ENCODE measurements at regions not wholly inside any gene's neighbourhood (a gene's known extent, or its start where the extent isn't known, plus 50 kb on each side); places are given as distances from the start of the nearest gene placed in this dataset.
"Not testable (repeated sequence)": the region's sequence is repeated elsewhere in the genome, so short reads cannot be mapped to it uniquely, and the experiment has no call there.

DNA sequence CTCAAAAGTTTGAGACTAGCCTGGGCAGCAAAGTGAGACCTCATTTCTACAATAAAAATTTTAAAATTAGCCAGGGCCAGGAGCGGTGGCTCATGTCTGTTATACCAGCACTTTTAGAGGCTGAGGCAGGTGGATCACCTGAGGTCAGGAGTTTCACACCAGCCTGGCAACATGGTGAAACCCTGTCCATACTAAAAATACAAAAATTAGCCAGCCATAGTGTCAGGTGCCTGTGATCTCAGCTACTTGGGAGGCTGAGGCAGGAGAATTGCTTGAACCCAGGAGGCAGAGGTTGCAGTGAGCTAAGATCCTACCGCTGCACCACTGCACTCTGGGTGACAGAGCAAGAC, 85.1 kb upstream of the MAP4 start:
- not testable (repeated sequence) for ATAC-seq, H3K27ac Mint-ChIP-seq

GRCh38 chr3:48092270-48092669, 76.1 kb upstream of the MAP4 start:
- no peak overlapping the region for H3K4me3 Mint-ChIP-seq
- no peak for DNase-seq (ENCODE audit: low spot score in 2 of 2)
- H3K27ac Mint-ChIP-seq, result peak overlapping the region; percentile 26
- H3K9me3 Mint-ChIP-seq, result no peaks in the 10 kb centered on the region
- ATAC-seq, result no peak
- H3K4me1 Mint-ChIP-seq, result peaks cover 18% of the 10 kb centered on the region
- no peaks in the 10 kb centered on the region for H3K36me3 Mint-ChIP-seq

More for the DNA sequence above, 85.1 kb upstream of the MAP4 start:
- DNase-seq (ENCODE audit: low spot score in 2 of 2); H3K4me1 Mint-ChIP-seq; H3K36me3 Mint-ChIP-seq; H3K9me3 Mint-ChIP-seq; H3K4me3 Mint-ChIP-seq: not testable (repeated sequence)

- peaks cover 3% of the 10 kb centered on the region for H3K36me3 Mint-ChIP-seq
- DNase-seq (ENCODE audit: low spot score in 2 of 2), result no peak
- H3K9me3 Mint-ChIP-seq, result no peaks in the 10 kb centered on the region
- H3K4me1 Mint-ChIP-seq, result peaks cover 24% of the 10 kb centered on the region
- no peak overlapping the region for H3K27ac Mint-ChIP-seq
- H3K4me3 Mint-ChIP-seq, result peak overlapping the region; percentile 94
- no peak for ATAC-seq
Observed at GRCh38 chr3:48090166-48090939, 74.1 kb upstream of the MAP4 start.

GRCh38 chr3:48088749-48089466, 72.7 kb upstream of the MAP4 start:
- peak overlapping the region; percentile 94 for H3K4me3 Mint-ChIP-seq
- peaks cover 17% of the 10 kb centered on the region for H3K36me3 Mint-ChIP-seq
- H3K27ac Mint-ChIP-seq, result peak overlapping the region; percentile 92
- DNase-seq (ENCODE audit: low spot score in 2 of 2) (peak; percentile 88 to 97), ATAC-seq (peak; percentile 97)
- H3K9me3 Mint-ChIP-seq, result no peaks in the 10 kb centered on the region
- peaks cover 36% of the 10 kb centered on the region for H3K4me1 Mint-ChIP-seq

DNA sequence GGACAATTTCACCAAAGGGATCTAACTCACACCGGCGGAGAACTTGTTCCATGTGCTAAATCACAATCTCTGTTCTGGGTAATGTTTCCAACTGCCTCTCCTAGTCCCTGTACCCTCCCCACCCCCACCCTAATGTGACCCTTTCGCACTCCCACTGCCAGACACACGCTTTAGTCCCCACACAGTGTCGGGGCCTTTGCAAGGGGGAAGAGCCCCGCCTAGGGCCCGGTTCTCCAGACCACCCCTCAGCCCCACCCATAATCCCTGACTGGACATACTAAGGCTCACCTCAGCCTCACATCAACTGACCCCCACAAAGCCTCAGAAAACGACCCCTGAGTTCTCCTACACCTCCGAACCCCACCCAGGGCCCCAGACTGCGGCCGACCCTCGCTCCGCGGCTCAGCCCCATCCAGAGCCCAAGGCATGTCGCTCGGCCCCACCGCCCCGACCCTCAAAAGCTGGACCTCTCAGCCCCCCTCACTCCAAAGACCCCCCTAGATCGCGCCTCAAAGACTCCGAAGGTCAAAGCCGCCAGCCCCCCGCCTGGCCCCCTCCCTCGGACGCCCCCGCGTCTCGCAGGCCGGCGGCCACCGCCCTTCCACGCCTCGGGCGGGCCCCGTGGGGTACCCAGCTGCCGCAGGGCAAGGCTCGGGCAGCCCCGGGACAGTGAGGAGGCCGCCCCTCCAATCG, 72.0 kb upstream of the MAP4 start:
- H3K27ac Mint-ChIP-seq, result peak overlapping the region; percentile 92
- no peak for DNase-seq (ENCODE audit: low spot score in 2 of 2)

DNA sequence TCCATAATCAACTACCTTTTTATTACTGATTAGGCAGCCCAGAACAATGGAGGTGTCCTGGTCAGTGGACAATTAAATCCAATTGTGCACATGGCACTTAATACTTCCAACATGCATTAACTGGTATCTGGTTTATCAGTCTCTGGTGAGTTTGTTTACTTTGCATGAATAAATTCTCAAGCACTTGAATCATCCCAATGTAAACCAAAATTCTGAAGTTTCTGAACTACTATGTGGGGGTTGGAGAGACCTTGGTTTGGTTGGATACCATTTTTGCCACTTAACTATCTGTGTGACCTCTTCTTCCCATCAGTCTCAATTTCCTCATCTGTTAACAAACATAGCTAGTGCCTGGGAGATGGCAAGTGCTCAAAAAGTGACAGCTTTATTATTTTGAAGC, 70.5 kb upstream of the MAP4 start:
- H3K4me1 Mint-ChIP-seq, result peaks cover 39% of the 10 kb centered on the region
- ATAC-seq, result no peak
- no peak for DNase-seq (ENCODE audit: low spot score in 2 of 2)
- H3K4me3 Mint-ChIP-seq, result peak overlapping the region; percentile 94
- H3K27ac Mint-ChIP-seq, result no peak overlapping the region
- peaks cover 40% of the 10 kb centered on the region for H3K36me3 Mint-ChIP-seq
- no peaks in the 10 kb centered on the region for H3K9me3 Mint-ChIP-seq

More for the DNA sequence above, 72.0 kb upstream of the MAP4 start:
- Mint-ChIP-seq H3K4me1 (peaks cover 36% of the 10 kb centered on the region), H3K4me3 (peak overlapping the region; percentile 94), H3K36me3 (peaks cover 25% of the 10 kb centered on the region), H3K9me3 (no peaks in the 10 kb centered on the region)
- peak; percentile 54 for ATAC-seq

DNA sequence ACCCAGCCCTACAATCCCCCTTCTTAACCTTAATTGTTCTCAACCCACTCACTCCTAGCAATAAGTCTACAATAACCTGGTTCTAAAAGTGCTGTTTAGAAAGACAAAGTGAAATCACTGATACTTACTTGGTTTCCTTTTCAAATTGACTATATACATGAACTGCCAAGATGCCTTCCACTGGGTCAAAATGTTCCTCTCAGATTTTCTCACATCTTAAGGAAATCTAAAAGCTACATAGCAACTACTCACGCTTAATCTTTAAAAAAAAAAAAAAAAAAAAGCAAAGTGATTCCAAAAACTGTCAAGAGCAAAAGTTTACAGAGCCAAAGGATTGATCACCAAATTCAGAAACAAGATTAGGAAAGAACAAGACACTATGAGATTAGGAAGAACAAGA, 68.7 kb upstream of the MAP4 start:
- H3K27ac Mint-ChIP-seq, result no peak overlapping the region
- DNase-seq (ENCODE audit: low spot score in 2 of 2) (no peak), ATAC-seq (no peak)
- H3K4me1 Mint-ChIP-seq, result peaks cover 42% of the 10 kb centered on the region
- H3K9me3 Mint-ChIP-seq, result no peaks in the 10 kb centered on the region
- H3K4me3 Mint-ChIP-seq, result no peak overlapping the region
- H3K36me3 Mint-ChIP-seq, result peaks cover 48% of the 10 kb centered on the region

- no peak for ATAC-seq
- H3K9me3 Mint-ChIP-seq, result no peaks in the 10 kb centered on the region
- H3K4me3 Mint-ChIP-seq, result no peak overlapping the region
- peaks cover 51% of the 10 kb centered on the region for H3K36me3 Mint-ChIP-seq
- no peak for DNase-seq (ENCODE audit: low spot score in 2 of 2)
- H3K27ac Mint-ChIP-seq, result no peak overlapping the region
- peaks cover 37% of the 10 kb centered on the region for H3K4me1 Mint-ChIP-seq
Observed at GRCh38 chr3:48084170-48084569, 68.0 kb upstream of the MAP4 start.

- no peak for DNase-seq (ENCODE audit: low spot score in 2 of 2)
- H3K4me1 Mint-ChIP-seq, result peaks cover 32% of the 10 kb centered on the region
- H3K27ac Mint-ChIP-seq, result no peak overlapping the region
- H3K36me3 Mint-ChIP-seq, result peaks cover 62% of the 10 kb centered on the region
- no peak overlapping the region for H3K4me3 Mint-ChIP-seq
- no peaks in the 10 kb centered on the region for H3K9me3 Mint-ChIP-seq
- no peak for ATAC-seq
Observed at GRCh38 chr3:48082580-48083184, 66.5 kb upstream of the MAP4 start.

DNA sequence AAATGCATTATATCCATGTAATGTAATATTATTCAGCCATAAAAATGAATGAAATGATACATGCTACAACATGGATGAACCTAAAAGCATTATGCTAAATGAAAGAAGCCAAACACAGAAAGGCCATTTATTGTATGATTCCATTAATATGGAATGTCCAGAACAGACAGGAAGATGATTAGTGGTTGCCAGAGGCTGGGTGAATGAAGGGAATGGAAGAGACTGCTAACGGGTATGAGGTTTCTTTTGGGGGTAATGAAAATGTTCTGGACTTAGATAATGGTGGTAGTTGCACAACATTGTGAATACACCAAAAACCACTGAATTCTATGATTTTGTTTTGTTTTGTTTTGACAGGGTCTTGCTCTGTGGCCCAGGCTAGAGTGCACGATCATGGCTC, 61.6 kb upstream of the MAP4 start:
- no peak overlapping the region for H3K4me3 Mint-ChIP-seq
- no peak overlapping the region for H3K27ac Mint-ChIP-seq
- H3K4me1 Mint-ChIP-seq, result peaks cover 12% of the 10 kb centered on the region
- no peak for DNase-seq (ENCODE audit: low spot score in 2 of 2)
- H3K36me3 Mint-ChIP-seq, result peaks cover 58% of the 10 kb centered on the region
- no peaks in the 10 kb centered on the region for H3K9me3 Mint-ChIP-seq
- no peak for ATAC-seq

GRCh38 chr3:48070030-48070429, 53.8 kb upstream of the MAP4 start:
- DNase-seq (ENCODE audit: low spot score in 2 of 2) (no peak), ATAC-seq (no peak)
- no peaks in the 10 kb centered on the region for H3K9me3 Mint-ChIP-seq
- H3K36me3 Mint-ChIP-seq, result peaks cover 32% of the 10 kb centered on the region
- H3K4me1 Mint-ChIP-seq, result peaks cover 16% of the 10 kb centered on the region
- no peak overlapping the region for H3K4me3 Mint-ChIP-seq
- peak overlapping the region; percentile 6 for H3K27ac Mint-ChIP-seq

- peaks cover 22% of the 10 kb centered on the region for H3K4me1 Mint-ChIP-seq
Observed at GRCh38 chr3:48069339-48069738, 53.1 kb upstream of the MAP4 start.

DNA sequence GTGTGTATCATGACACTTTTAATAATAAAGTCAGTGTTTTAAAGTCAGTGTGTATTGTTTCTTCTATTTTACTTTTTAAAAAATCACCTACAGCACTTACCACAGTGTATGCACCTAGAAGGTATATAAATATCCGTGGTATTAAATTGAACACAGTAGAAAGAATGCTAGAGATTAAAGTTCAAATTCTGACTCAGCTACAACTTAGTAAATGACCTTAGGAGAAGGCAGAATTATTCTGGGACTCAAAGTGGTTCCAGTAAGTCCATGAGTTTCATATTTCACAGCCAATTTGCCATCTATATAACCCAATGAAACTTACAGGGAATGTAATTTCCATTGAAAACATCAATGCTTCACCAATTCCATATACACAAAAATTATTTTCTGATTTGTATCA, 52.7 kb upstream of the MAP4 start:
- ATAC-seq (no peak), DNase-seq (ENCODE audit: low spot score in 2 of 2) (no peak)
- Mint-ChIP-seq H3K36me3 (peaks cover 27% of the 10 kb centered on the region), H3K27ac (no peak overlapping the region), H3K4me3 (no peak overlapping the region), H3K9me3 (no peaks in the 10 kb centered on the region), H3K4me1 (peaks cover 26% of the 10 kb centered on the region)

More at GRCh38 chr3:48069339-48069738, 53.1 kb upstream of the MAP4 start:
- DNase-seq (ENCODE audit: low spot score in 2 of 2), result no peak
- no peak overlapping the region for H3K27ac Mint-ChIP-seq
- no peak for ATAC-seq
- H3K9me3 Mint-ChIP-seq, result no peaks in the 10 kb centered on the region
- H3K36me3 Mint-ChIP-seq, result peaks cover 27% of the 10 kb centered on the region
- no peak overlapping the region for H3K4me3 Mint-ChIP-seq

DNA sequence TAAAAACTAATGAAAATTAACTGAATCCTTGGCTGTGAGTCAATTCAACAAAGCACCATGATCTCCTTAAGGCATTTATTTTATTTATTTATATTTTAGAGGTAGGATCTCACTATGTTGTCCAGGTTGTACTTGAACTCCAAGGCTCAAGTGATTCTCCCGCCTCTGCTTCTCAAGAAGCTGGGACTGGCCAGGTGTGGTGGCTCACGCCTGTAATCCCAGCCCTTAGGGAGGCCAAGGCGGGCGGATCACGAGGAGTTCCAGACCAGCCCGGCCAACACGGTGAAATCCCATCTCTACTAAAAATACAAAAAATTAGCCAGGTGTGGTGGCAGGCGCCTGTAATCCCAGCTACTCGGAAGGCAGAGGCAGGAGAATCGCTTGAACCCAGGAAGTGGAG, 52.1 kb upstream of the MAP4 start:
- H3K27ac Mint-ChIP-seq; DNase-seq (ENCODE audit: low spot score in 2 of 2); ATAC-seq; H3K9me3 Mint-ChIP-seq; H3K4me3 Mint-ChIP-seq: not testable (repeated sequence)
- Mint-ChIP-seq H3K36me3 (peaks cover 28% of the 10 kb centered on the region), H3K4me1 (peaks cover 32% of the 10 kb centered on the region)

DNA sequence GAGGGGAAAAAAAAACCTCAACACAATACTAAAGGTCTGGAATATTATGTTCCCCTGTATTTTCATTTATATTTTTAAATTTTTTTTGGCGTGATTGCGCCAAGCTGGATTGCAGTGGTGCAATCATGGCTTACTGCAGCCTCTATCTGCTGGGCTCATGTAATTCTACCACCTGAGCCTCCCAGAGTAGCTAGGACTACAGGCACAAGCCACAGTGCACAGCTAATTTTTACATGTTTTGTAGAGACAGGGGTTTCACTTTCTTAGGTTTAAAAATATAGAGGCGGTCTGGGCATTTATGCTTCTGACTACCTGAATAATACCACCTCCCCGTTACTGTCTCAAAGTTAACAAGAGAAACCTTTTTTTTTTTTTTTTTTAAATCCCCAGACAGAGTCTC, 51.1 kb upstream of the MAP4 start:
- Mint-ChIP-seq H3K27ac (no peak overlapping the region), H3K36me3 (peaks cover 35% of the 10 kb centered on the region), H3K4me3 (no peak overlapping the region), H3K4me1 (peaks cover 35% of the 10 kb centered on the region), H3K9me3 (no peaks in the 10 kb centered on the region)
- DNase-seq (ENCODE audit: low spot score in 2 of 2) (no peak), ATAC-seq (no peak)

All from stimulated activated effector memory CD8-positive, alpha-beta T cell treated with anti-CD3 and anti-CD28 coated beads, Interleukin-12 subunit alpha, Interleukin-12 subunit beta, amount 100 ng/mL, for 72 hours (primary cell).